Tongue (tissue), 1 donor: ENCODE measurements at regions not wholly inside any gene's neighbourhood (a gene's known extent, or its start where the extent isn't known, plus 50 kb on each side); places are given as distances from the start of the nearest gene placed in this dataset.
A peak's percentile ranks its signal among the peaks of the same experiment; 100 is the strongest.
"Not testable (repeated sequence)": the region's sequence is repeated elsewhere in the genome, so short reads cannot be mapped to it uniquely, and the experiment has no call there.

ENCODE experiments used
- DNase-seq: peaks from one replicate; pipeline ENCODE4 v3.0.0-alpha.2; 2015

DNA sequence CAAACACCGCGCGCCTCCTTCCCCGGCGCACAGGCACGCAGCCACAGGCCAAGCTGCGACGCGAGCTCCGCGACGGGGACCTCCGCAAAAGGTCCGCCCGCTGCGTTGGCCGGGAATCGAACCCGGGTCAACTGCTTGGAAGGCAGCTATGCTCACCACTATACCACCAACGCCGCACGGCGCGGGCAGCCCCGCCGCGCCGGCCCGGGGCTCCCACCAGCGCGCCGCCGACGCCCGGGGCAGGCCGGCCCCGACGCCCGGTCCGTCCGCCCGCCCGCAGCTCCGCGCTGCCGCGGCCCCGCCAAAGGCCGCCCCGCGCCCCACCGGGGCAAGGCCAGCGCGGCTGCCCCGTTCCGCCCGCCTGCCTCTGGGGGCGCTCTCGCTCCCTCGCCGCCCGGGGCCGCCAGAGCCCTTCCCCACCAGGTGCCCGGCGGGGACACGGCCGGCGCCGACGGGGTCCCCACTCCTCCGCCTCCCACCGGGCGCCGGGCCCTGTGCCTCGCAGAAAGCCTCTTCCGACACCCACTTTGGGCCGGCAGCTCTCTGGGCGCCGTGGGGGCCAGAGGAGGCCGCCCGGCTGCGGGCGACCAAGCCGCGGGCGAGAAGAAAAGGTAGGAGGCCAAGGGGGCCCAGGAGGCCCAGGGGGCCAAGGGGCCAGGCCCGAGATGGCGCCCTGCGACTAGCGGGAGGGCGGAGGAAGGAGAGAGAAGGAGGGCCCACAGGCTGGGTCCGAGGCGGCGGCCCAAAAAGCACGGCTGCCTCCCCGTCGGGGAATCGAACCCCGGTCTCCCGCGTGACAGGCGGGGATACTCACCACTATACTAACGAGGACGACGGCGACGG lies 50.2 kb upstream of the FCGR2A start:
- DNase-seq = not testable (repeated sequence)

- DNase-seq = not testable (repeated sequence)
Observed at GRCh38 chr1:161453950-161454864, 51.0 kb upstream of the FCGR2A start.

GRCh38 chr1:161451698-161452348 lies 53.4 kb upstream of the FCGR2A start:
- DNase-seq = not testable (repeated sequence)

DNA sequence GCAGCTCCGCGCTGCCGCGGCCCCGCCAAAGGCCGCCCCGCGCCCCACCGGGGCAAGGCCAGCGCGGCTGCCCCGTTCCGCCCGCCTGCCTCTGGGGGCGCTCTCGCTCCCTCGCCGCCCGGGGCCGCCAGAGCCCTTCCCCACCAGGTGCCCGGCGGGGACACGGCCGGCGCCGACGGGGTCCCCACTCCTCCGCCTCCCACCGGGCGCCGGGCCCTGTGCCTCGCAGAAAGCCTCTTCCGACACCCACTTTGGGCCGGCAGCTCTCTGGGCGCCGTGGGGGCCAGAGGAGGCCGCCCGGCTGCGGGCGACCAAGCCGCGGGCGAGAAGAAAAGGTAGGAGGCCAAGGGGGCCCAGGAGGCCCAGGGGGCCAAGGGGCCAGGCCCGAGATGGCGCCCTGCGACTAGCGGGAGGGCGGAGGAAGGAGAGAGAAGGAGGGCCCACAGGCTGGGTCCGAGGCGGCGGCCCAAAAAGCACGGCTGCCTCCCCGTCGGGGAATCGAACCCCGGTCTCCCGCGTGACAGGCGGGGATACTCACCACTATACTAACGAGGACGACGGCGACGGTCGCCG lies 57.4 kb upstream of the FCGR2A start:
- not testable (repeated sequence) for DNase-seq

GRCh38 chr1:161447040-161447759 lies 58.1 kb upstream of the FCGR2A start:
- DNase-seq = not testable (repeated sequence)

DNA sequence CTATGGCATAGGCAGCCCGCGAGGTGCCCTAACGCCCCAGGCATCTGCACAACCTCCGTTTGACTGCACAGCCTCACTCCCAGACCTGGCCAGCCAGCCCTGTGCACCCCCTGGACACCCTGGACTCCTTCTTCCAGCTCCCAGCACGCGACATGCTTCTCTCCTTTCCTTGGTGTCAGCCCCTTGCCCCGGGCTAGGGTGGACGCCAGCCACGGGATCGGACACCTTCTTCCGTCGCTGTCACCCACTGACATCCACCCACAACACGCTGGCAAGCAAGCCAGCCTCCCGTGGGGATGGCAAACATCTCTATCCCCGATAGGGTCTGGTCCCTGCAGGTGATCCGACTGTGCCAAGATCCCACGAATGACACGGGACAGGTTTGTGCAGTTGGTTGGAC lies 60.5 kb upstream of the FCGR2A start:
- DNase-seq = not testable (repeated sequence)

DNA sequence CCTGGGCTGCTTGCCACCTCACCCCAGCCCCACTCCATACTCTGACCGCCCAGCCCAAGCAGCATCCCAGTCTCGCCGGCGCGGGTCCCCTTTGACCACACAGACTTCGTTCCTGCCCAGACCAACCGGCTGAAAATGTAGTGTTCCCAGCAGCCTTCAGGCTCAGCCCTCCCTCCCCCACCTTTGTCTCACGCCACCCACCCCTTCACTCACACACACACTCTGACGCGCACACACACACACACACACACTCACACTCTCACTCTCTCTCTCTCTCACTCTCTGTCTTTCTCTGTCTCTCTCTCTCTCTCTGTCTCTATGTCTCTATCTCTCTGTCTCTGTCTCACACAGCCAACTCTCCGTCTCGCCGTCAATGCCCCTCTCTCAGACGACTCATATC lies 61.0 kb upstream of the FCGR2A start:
- not testable (repeated sequence) for DNase-seq

DNA sequence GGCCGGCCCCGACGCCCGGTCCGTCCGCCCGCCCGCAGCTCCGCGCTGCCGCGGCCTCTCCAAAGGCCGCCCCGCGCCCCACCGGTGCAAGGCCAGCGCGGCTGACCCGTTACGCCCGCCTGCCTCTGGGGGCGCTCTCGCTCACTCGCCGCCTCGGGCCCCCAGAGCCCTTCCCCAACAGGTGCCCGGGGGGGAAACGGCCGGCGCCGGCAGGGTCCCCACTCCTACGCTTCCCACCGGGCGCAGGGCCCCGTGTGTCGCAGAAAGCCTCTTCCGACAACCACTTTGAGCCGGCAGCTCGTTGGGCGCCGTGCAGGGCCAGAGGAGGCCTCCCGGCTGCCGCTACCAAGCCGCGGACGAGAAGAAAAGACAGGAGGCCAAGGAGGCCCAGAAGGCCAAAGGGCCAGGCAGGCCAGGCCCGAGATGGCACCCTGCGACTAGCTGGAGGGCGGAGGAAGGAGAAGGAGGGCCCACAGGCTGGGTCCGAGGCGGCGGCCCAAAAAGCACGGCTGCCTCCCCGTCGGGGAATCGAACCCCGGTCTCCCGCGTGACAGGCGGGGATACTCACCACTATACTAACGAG lies 64.9 kb upstream of the FCGR2A start:
- DNase-seq = peak; percentile 76

GRCh38 chr1:161439280-161440232 lies 65.7 kb upstream of the FCGR2A start:
- peak; percentile 12 for DNase-seq

DNA sequence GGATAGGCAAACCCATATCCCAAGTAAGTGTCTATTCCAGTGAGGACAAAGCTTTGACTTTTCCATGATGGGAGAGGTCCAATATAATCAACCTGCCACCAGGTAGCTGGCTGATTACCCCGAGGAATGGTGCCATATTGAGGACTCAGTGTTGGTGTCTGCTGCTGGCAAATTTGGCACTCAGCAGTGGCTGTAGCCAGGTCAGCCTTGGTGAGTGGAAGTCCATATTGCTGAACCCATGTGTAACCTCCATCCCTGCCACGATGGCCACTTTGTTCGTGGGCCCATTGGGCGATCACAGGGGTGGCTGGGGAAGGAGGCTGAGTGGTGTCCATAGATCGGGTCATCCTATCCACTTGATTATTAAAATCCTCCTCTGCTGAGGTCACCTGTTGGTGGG lies 65.5 kb upstream of the CFAP126 start:
- not testable (repeated sequence) for DNase-seq

DNA sequence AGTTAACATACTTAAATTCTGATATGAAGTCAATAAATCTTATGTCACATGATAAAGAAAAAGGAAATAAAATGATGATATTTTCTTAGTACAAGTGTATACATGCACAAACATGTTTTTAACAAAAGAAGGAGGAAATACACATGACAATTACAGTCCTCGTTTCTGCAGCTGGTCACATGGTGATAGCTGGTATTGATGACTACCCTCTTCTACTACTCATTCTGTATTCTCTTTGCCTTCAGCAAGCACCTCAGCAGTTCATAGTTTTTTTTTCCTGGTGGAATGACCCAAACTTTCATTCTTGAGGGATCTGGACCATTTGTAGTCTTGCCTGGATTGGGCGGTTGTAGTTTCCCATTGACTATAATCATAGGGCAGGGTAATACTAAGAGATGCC lies 64.4 kb upstream of the CFAP126 start:
- DNase-seq = no peak

GRCh38 chr1:161427733-161428516 lies 60.2 kb upstream of the CFAP126 start:
- peak; percentile 64 for DNase-seq

- not testable (repeated sequence) for DNase-seq
Observed at GRCh38 chr1:161422914-161423313, 55.2 kb upstream of the CFAP126 start.

GRCh38 chr1:161421456-161421855 lies 53.8 kb upstream of the CFAP126 start:
- DNase-seq = no peak

DNA sequence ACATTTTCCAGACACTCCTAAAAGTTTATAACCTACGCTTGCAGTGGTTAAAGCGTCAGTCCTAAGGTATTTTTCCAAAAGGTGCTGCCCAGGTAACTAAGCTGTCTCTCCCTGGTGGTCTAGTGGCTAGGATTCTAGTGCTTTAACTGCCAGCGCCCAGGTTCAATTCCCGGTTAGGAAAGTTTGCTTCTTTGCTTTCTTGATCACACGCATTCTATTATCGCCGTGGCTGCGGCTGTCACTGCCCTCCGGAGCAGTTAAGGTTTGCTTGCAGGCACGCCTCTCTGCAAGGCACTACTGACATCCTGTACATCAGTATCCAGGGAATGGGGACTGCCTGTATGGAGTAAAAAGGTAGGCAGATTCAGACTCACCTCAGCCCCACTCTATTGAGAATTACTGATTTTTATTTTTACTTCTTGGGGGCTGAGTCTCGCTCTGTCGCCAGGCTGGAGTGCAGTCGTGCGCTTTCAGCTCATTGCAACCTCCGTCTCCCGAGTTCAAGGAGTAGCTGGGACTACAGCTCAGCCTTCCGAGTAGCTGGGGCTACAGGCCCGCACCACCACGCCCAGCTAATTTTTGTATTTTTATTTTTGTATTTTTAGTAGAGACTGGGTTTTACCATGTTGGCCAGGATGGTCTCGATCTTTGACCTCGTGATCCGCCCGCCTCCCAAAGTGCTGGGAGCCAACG lies 53.2 kb upstream of the CFAP126 start:
- no peak for DNase-seq

- DNase-seq = not testable (repeated sequence)
Observed at GRCh38 chr1:161417536-161417935, 49.9 kb upstream of the CFAP126 start.
